ENCODE measurements at regions not wholly inside any gene's neighbourhood (a gene's known extent, or its start where the extent isn't known, plus 50 kb on each side); places are given as distances from the start of the nearest gene placed in this dataset.

DNA sequence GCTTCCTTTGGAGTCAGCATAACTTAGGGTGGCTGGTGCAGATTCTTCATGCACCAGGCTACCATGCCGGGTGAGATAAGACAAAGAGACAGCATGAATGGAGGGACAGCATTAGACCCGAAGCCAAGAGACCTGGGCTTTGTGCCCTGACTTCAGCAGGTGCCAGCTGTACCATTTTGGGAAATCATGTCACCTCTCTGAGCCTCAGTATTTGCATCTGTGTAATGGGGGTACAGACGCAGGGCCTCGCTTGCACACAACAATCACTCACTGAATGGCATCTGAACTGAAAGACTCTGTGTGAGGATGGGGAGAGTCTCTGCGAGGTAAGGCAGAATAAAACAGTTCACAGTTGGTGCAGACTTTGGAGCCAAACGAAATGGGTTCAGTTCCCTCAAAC is 1053.7 kb downstream of the VRK1 start:
- no peak for ATAC-seq (ENCODE audit: low read depth)
- Histone ChIP-seq H3K27ac (ENCODE audit: poor library complexity, severe bottlenecking) (no peak overlapping the region), H3K4me3 (ENCODE audit: severe bottlenecking) (no peak overlapping the region), H3K9me3 (ENCODE audit: severe bottlenecking) (no peaks in the 10 kb centered on the region), H3K27me3 (ENCODE audit: insufficient read depth, poor library complexity, severe bottlenecking) (no peaks in the 10 kb centered on the region), H3K36me3 (ENCODE audit: low read depth) (no peaks in the 10 kb centered on the region), H3K4me1 (ENCODE audit: insufficient read depth, poor library complexity, severe bottlenecking) (no peaks in the 10 kb centered on the region)
- no peak for DNase-seq (ENCODE audit: low spot score)
- TF ChIP-seq, protein P1, sequence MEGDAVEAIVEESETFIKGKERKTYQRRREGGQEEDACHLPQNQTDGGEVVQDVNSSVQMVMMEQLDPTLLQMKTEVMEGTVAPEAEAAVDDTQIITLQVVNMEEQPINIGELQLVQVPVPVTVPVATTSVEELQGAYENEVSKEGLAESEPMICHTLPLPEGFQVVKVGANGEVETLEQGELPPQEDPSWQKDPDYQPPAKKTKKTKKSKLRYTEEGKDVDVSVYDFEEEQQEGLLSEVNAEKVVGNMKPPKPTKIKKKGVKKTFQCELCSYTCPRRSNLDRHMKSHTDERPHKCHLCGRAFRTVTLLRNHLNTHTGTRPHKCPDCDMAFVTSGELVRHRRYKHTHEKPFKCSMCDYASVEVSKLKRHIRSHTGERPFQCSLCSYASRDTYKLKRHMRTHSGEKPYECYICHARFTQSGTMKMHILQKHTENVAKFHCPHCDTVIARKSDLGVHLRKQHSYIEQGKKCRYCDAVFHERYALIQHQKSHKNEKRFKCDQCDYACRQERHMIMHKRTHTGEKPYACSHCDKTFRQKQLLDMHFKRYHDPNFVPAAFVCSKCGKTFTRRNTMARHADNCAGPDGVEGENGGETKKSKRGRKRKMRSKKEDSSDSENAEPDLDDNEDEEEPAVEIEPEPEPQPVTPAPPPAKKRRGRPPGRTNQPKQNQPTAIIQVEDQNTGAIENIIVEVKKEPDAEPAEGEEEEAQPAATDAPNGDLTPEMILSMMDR (IDR thresholded peaks at IDR 0.05; ENCODE audit: poor library complexity, severe bottlenecking) = no peak

DNA sequence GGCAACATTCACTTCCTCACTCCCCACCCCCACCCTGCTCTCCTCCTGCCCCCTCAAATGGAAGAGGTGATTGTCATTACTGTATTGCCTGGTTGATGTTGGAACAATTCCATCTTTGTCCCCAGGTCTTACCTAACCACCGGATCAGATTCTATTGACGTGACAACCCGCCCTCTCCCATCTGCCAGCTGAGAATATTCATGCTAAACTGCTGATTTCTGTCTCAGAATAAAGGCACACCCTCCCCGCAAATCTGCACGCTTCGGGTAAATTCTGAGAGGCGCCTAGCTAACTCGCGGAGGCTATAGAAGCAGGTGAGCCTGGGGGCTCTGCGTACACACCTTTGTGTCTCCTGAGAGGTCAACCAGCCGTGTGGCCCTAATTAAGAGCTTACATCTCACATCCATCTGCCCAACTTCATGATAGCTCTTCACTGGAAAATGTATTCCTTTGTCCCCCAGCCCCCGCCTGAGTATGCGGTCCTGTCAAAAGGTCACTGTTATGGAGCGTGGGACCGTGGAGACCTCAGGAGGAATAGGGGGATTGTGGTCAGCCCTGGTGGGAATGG is 1054.3 kb downstream of the VRK1 start:
- Histone ChIP-seq H3K27ac (ENCODE audit: poor library complexity, severe bottlenecking) (no peak overlapping the region), H3K36me3 (ENCODE audit: low read depth) (no peaks in the 10 kb centered on the region), H3K4me1 (ENCODE audit: insufficient read depth, poor library complexity, severe bottlenecking) (no peaks in the 10 kb centered on the region), H3K4me3 (ENCODE audit: severe bottlenecking) (no peak overlapping the region), H3K9me3 (ENCODE audit: severe bottlenecking) (no peaks in the 10 kb centered on the region), H3K27me3 (ENCODE audit: insufficient read depth, poor library complexity, severe bottlenecking) (no peaks in the 10 kb centered on the region)
- TF ChIP-seq, protein P1 (IDR thresholded peaks at IDR 0.05; ENCODE audit: poor library complexity, severe bottlenecking) = no peak
- DNase-seq (ENCODE audit: low spot score) (no peak), ATAC-seq (ENCODE audit: low read depth) (no peak)

DNA sequence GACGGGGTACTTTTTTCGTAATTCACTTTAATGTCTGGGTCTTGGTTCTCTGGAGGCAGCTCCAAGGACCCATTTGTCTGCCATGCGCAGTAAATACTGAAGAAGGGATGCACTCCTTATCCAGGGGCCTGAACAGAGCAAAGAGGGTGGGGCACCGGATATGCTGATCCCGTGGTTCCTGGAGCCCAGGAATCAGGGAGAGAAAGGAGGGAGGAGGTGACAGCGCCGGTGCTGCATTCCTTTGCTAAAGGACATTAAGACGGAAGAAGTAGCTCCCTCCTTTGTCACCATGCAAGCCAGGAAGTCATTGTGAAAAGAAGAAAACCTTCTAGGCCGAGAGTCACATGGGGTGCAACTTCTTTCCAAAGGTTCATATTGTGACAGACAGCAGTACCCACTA is 1057.7 kb downstream of the VRK1 start:
- no peaks in the 10 kb centered on the region for H3K9me3 ChIP-seq (ENCODE audit: severe bottlenecking)
- H3K4me1 ChIP-seq (ENCODE audit: insufficient read depth, poor library complexity, severe bottlenecking) = no peaks in the 10 kb centered on the region
- no peaks in the 10 kb centered on the region for H3K27me3 ChIP-seq (ENCODE audit: insufficient read depth, poor library complexity, severe bottlenecking)
- TF ChIP-seq, protein P1 (IDR thresholded peaks at IDR 0.05; ENCODE audit: poor library complexity, severe bottlenecking) = no peak
- ATAC-seq (ENCODE audit: low read depth) (no peak), DNase-seq (ENCODE audit: low spot score) (no peak)
- H3K4me3 ChIP-seq (ENCODE audit: severe bottlenecking) = no peak overlapping the region
- H3K36me3 ChIP-seq (ENCODE audit: low read depth) = no peaks in the 10 kb centered on the region
- no peak overlapping the region for H3K27ac ChIP-seq (ENCODE audit: poor library complexity, severe bottlenecking)

DNA sequence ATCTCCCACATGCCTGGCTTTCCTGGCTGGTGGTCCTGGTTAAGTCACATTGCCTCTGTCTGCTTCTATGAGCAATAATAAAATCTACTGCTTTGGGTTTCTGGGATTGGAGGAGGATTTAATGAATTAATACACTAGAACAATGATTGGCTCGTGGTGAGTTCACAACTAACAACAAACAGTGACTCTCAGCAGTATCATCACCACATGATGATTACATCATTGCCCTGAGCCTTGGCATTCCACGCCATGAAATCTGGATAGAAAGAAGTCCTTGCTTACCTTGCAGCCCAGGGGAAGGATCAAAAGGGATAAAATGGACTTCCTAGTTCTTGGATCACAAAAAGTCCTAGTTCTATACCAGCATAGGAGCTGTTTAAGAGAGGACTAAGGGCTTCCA is 1069.0 kb downstream of the VRK1 start:
- no peak overlapping the region for H3K4me3 ChIP-seq (ENCODE audit: severe bottlenecking)
- no peak for ATAC-seq (ENCODE audit: low read depth)
- TF ChIP-seq, protein P1 (IDR thresholded peaks at IDR 0.05; ENCODE audit: poor library complexity, severe bottlenecking) = no peak
- no peaks in the 10 kb centered on the region for H3K4me1 ChIP-seq (ENCODE audit: insufficient read depth, poor library complexity, severe bottlenecking)
- no peaks in the 10 kb centered on the region for H3K27me3 ChIP-seq (ENCODE audit: insufficient read depth, poor library complexity, severe bottlenecking)
- H3K27ac ChIP-seq (ENCODE audit: poor library complexity, severe bottlenecking) = no peak overlapping the region
- H3K9me3 ChIP-seq (ENCODE audit: severe bottlenecking) = no peaks in the 10 kb centered on the region
- no peak for DNase-seq (ENCODE audit: low spot score)
- H3K36me3 ChIP-seq (ENCODE audit: low read depth) = no peaks in the 10 kb centered on the region

DNA sequence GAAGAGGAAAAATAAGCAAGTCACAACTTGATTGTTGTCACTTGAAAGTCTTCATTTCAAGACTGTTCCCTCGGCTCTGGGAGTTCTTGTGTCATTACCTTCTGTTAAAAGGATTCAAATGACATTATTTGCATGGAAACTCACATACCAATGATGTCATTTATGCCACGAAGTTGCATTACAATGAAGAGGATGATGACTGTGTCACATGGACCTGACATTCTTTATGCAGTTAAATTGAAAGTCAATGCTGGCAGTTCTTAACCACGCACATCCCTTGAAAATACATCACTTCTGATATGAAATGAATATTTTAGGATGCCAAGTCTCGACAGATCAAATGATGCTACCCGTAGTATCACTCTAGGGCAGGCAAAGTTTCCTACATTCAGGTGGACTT is 1069.5 kb downstream of the VRK1 start:
- Histone ChIP-seq H3K27ac (ENCODE audit: poor library complexity, severe bottlenecking) (no peak overlapping the region), H3K4me1 (ENCODE audit: insufficient read depth, poor library complexity, severe bottlenecking) (no peaks in the 10 kb centered on the region)
- TF ChIP-seq, protein P1 (IDR thresholded peaks at IDR 0.05; ENCODE audit: poor library complexity, severe bottlenecking) = no peak

More for the DNA sequence above, 1069.5 kb downstream of the VRK1 start:
- no peaks in the 10 kb centered on the region for H3K27me3 ChIP-seq (ENCODE audit: insufficient read depth, poor library complexity, severe bottlenecking)
- H3K4me3 ChIP-seq (ENCODE audit: severe bottlenecking) = no peak overlapping the region
- no peaks in the 10 kb centered on the region for H3K36me3 ChIP-seq (ENCODE audit: low read depth)
- no peak for ATAC-seq (ENCODE audit: low read depth)
- H3K9me3 ChIP-seq (ENCODE audit: severe bottlenecking) = no peaks in the 10 kb centered on the region
- no peak for DNase-seq (ENCODE audit: low spot score)

Data from RWPE2 (cell line).